ENCODE measurements at regions not wholly inside any gene's neighbourhood (a gene's known extent, or its start where the extent isn't known, plus 50 kb on each side); places are given as distances from the start of the nearest gene placed in this dataset.

DNA sequence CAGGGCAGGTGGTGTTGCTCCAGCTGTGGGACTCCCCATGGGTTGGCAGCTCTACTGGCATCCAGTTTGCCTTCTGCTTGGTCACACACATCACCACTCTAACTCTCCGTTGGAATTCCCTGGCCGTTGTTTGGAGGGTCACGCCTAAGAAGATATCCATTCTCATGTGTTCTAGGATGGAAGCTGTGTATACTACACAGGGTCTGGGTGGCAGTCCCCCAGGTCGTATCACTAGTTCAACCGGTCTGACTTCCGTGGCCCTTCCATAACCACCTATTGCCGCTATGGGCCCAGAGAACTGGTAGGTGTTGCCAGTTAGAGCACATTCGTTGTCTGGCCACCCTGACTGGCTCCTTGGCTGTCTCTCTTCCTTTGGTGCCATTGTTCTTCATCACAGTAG, 456.3 kb downstream of the TMEM121 start:
- TF ChIP-seq POLR2AphosphoS5 (IDR thresholded peaks at IDR 0.05; ENCODE audit: borderline replicate concordance, low read depth, low read length), result no peak
- no peak for TF ChIP-seq EZH2 (IDR thresholded peaks at IDR 0.05)

Measured in SK-N-MC (cell line).